ENCODE measurements at regions not wholly inside any gene's neighbourhood (a gene's known extent, or its start where the extent isn't known, plus 50 kb on each side); places are given as distances from the start of the nearest gene placed in this dataset.

DNA sequence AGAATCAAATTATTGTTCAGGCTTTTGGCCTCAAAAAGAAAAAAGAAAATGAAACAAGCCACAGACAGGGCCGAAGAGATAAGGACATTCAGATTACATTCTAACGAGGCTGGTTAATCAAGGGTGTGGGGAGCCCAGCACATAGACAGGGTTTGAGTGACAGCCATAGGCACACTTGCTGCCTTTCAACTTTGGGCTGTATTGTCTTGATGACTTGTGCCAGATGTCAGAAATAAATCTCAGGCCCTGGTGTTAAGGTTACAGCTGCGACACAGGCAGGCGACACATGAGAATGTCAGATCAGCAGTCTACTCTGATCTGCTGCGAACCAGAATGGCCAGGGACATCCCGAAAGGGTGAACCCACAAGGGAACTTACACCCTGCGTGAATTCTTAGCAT, 231.2 kb upstream of the ARRDC4 start:
- DNase-seq (ENCODE audit: low read depth, low spot score): no peak
- intact Hi-C loops (cut with micrococcal nuclease): no loop called here
- no peaks in the 10 kb centered on the region for H3K9me1 ChIP-seq (replicated peaks; ENCODE audit: control insufficient read depth, extremely low read depth, insufficient read depth, low read length)
- H4K20me1 ChIP-seq (replicated peaks; ENCODE audit: control insufficient read depth, extremely low read depth, insufficient read depth, low read length): no peaks in the 10 kb centered on the region
- TF ChIP-seq, protein P1, sequence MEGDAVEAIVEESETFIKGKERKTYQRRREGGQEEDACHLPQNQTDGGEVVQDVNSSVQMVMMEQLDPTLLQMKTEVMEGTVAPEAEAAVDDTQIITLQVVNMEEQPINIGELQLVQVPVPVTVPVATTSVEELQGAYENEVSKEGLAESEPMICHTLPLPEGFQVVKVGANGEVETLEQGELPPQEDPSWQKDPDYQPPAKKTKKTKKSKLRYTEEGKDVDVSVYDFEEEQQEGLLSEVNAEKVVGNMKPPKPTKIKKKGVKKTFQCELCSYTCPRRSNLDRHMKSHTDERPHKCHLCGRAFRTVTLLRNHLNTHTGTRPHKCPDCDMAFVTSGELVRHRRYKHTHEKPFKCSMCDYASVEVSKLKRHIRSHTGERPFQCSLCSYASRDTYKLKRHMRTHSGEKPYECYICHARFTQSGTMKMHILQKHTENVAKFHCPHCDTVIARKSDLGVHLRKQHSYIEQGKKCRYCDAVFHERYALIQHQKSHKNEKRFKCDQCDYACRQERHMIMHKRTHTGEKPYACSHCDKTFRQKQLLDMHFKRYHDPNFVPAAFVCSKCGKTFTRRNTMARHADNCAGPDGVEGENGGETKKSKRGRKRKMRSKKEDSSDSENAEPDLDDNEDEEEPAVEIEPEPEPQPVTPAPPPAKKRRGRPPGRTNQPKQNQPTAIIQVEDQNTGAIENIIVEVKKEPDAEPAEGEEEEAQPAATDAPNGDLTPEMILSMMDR (IDR thresholded peaks at IDR 0.05; ENCODE audit: extremely low read depth in 1 of 2, insufficient read depth in 1 of 2, low read depth in 1 of 2, low read length in 2 of 2): no peak
- TF ChIP-seq, protein P2, sequence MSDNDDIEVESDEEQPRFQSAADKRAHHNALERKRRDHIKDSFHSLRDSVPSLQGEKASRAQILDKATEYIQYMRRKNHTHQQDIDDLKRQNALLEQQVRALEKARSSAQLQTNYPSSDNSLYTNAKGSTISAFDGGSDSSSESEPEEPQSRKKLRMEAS (IDR thresholded peaks at IDR 0.05; ENCODE audit: insufficient read depth, insufficient read length): no peak
- TF ChIP-seq GATA2 (IDR thresholded peaks at IDR 0.05; ENCODE audit: insufficient read depth, insufficient read length, low read depth, low read length) (no peak), MYC (IDR thresholded peaks at IDR 0.05; ENCODE audit: low read depth, low read length) (no peak), JUN (IDR thresholded peaks at IDR 0.05; ENCODE audit: borderline replicate concordance, insufficient read depth, insufficient read length, low read depth) (no peak), POLR2A (IDR thresholded peaks at IDR 0.05; ENCODE audit: low read depth, low read length) (no peak), FOS (IDR thresholded peaks at IDR 0.05; ENCODE audit: borderline replicate concordance, insufficient read depth, low read length) (no peak), EZH2 (IDR thresholded peaks at IDR 0.05; ENCODE audit: borderline replicate concordance, low read depth, low read length, severe bottlenecking) (no peak), POLR2AphosphoS5 (IDR thresholded peaks at IDR 0.05; ENCODE audit: insufficient read depth, low read depth, low read length) (no peak)
- no peak overlapping the region for H3K4me3 ChIP-seq (replicated peaks in 1 of 3; ENCODE audit: insufficient read depth in 1 of 3, low read depth in 1 of 3, low read length in 3 of 3)
- no peak overlapping the region for H3K27ac ChIP-seq (ENCODE audit: insufficient read depth, low read depth, low read length)
- no peak overlapping the region for H3K4me2 ChIP-seq (ENCODE audit: insufficient read depth, low read length)
- dilution Hi-C loops (cut with MboI; ENCODE audit: extremely low pct_ligation_motif_present, low sequenced_read_pairs): no loop called here
- H3K27me3 ChIP-seq (ENCODE audit: control insufficient read depth in 2 of 2, insufficient read depth in 2 of 2, low read length in 2 of 2): no peaks in the 10 kb centered on the region
- H3K9me3 ChIP-seq (replicated peaks; ENCODE audit: control insufficient read depth, insufficient read depth, low read length): no peaks in the 10 kb centered on the region
- ChIA-PET POLR2A (no interaction called here), CTCF (no interaction called here)
- no peak overlapping the region for H3K9ac ChIP-seq (replicated peaks; ENCODE audit: extremely low read depth, insufficient read depth, low read length)
- no TSS peak for BruUV-seq (replicated peaks)
- no peaks in the 10 kb centered on the region for H3K79me2 ChIP-seq (ENCODE audit: control insufficient read depth, insufficient read depth, low read length)
- H2AFZ ChIP-seq (ENCODE audit: low read depth, low read length): no peak overlapping the region
- no peaks in the 10 kb centered on the region for H3K36me3 ChIP-seq (ENCODE audit: control insufficient read depth in 2 of 2, extremely low read depth in 1 of 2, insufficient read depth in 2 of 2, low read length in 2 of 2)
- no peaks in the 10 kb centered on the region for H3K4me1 ChIP-seq (ENCODE audit: control insufficient read depth, extremely low read depth, insufficient read depth, low read length)
- FAIRE-seq: no peak

Measured in endothelial cell of umbilical vein (primary cell).